B cell (primary cell): ENCODE measurements at regions not wholly inside any gene's neighbourhood (a gene's known extent, or its start where the extent isn't known, plus 50 kb on each side); places are given as distances from the start of the nearest gene placed in this dataset.

Experiments
- CTCF ChIP-seq: fragments of 200-600 bp; IDR thresholded peaks from one replicate; pipeline ENCODE4 v1.8.0; 2022; ENCODE audit warnings: antibody characterized with exemption, mild to moderate bottlenecking
- EZH2 ChIP-seq: IDR thresholded peaks from 2 replicates; pipeline ENCODE4 v1.6.1; 2012; ENCODE audit warnings: borderline replicate concordance, low read depth, mild to moderate bottlenecking, moderate library complexity, low read length; ENCODE audit not compliant: insufficient read depth, poor library complexity, severe bottlenecking

- TF ChIP-seq CTCF = no peak
- no peak for TF ChIP-seq EZH2
These were observed 105.1 kb upstream of the TRPM1 start for GRCh38 chr15:31206386-31207181.
